ENCODE measurements at regions not wholly inside any gene's neighbourhood (a gene's known extent, or its start where the extent isn't known, plus 50 kb on each side); places are given as distances from the start of the nearest gene placed in this dataset.

- no peaks in the 10 kb centered on the region for H3K27me3 ChIP-seq
- no peak for DNase-seq (ENCODE audit: low read depth in 1 of 2, low spot score in 1 of 2)
- H3K4me3 ChIP-seq = no peak overlapping the region
- TF ChIP-seq CTCF (IDR thresholded peaks at IDR 0.05; ENCODE audit: low read depth, low read length) = no peak
- no peaks in the 10 kb centered on the region for H3K4me1 ChIP-seq (ENCODE audit: low read depth)
- H3K27ac ChIP-seq = no peak overlapping the region
- no peaks in the 10 kb centered on the region for H3K9me3 ChIP-seq (ENCODE audit: low read depth)
- H3K36me3 ChIP-seq = no peaks in the 10 kb centered on the region
These were observed 52.2 kb upstream of the CD83 start for GRCh38 chr6:14065350-14065749.

- Histone ChIP-seq H3K4me1 (ENCODE audit: low read depth) (no peaks in the 10 kb centered on the region), H3K4me3 (no peak overlapping the region), H3K27me3 (no peaks in the 10 kb centered on the region), H3K9me3 (ENCODE audit: low read depth) (no peaks in the 10 kb centered on the region), H3K36me3 (no peaks in the 10 kb centered on the region), H3K27ac (no peak overlapping the region)
- peak; percentile 68 to 85 for DNase-seq (ENCODE audit: low read depth in 1 of 2, low spot score in 1 of 2)
- peak; percentile 56 for TF ChIP-seq CTCF (IDR thresholded peaks at IDR 0.05; ENCODE audit: low read depth, low read length)
These were observed 50.7 kb upstream of the CD83 start for GRCh38 chr6:14066782-14067406.

- no peaks in the 10 kb centered on the region for H3K4me1 ChIP-seq (ENCODE audit: low read depth)
- no peak for TF ChIP-seq CTCF (IDR thresholded peaks at IDR 0.05; ENCODE audit: low read depth, low read length)
- DNase-seq (ENCODE audit: low read depth in 1 of 2, low spot score in 1 of 2) = no peak
- H3K27me3 ChIP-seq = no peaks in the 10 kb centered on the region
- no peak overlapping the region for H3K4me3 ChIP-seq
- H3K9me3 ChIP-seq (ENCODE audit: low read depth) = no peaks in the 10 kb centered on the region
- no peaks in the 10 kb centered on the region for H3K36me3 ChIP-seq
- no peak overlapping the region for H3K27ac ChIP-seq
These were observed 49.9 kb upstream of the CD83 start for GRCh38 chr6:14067656-14068055.

Measured in cardiac muscle cell (in vitro differentiated cells and primary cell).